ENCODE measurements at regions not wholly inside any gene's neighbourhood (a gene's known extent, or its start where the extent isn't known, plus 50 kb on each side); places are given as distances from the start of the nearest gene placed in this dataset.
"Not testable (repeated sequence)": the region's sequence is repeated elsewhere in the genome, so short reads cannot be mapped to it uniquely, and the experiment has no call there.

DNA sequence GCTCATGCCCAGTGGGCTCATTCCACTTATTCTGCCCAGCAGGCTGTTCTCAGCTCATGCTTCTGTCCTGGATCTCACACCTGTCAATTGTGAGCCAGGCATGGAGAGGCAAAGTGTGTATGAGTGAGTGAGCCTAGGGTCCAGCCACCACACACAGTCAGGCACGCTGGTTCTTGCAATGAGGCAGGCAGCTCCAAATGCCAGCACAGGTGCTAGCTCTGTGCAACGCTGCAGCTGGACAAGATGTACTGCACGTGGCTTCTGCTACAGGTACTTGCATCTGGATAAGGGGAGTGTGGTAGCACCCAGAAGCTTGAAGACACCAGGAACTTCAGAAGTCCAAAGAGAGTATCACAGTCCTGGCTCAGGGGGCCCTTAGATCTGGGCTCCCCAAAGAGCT is 1249.4 kb upstream of the IGFBP7 start:
- DNase-seq, result no peak

DNA sequence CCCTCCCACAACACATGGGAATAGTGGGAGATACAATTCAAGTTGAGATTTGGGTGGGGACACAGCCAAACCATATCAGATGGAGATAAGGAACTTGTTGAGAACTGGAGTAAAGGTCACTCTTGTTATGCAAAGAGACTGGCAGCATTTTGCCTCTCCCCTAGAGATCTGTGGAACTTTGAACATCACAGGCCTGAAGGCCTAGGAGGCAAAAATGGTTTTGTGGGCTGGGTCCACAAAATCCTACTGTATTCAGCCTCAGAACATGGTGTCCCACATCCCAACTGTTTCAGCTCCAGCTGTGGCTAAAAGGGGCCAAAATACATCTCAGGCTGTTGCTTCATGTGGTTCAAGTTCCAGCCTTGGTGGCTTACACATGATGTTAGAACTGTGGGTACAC is 1247.8 kb upstream of the IGFBP7 start:
- DNase-seq, result no peak

DNA sequence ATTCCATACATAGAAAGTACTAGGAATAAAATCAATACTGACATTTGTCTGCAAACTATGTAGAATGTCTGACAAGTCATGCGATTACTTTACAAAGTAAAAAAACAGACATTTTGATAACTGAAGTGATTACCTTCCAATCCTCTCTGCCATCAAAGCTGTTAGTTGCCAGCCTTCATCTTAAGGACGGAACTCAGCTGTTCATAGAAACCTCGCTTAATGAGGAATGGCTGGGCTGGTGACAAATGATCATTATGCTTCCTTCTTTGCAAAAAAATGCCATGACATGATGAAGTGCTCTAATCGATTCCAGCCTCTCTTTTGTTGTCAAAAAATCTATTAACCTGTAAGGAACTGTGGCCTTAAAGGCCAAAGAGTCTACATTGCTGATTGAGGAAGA is 1214.9 kb upstream of the IGFBP7 start:
- no peak for DNase-seq

DNA sequence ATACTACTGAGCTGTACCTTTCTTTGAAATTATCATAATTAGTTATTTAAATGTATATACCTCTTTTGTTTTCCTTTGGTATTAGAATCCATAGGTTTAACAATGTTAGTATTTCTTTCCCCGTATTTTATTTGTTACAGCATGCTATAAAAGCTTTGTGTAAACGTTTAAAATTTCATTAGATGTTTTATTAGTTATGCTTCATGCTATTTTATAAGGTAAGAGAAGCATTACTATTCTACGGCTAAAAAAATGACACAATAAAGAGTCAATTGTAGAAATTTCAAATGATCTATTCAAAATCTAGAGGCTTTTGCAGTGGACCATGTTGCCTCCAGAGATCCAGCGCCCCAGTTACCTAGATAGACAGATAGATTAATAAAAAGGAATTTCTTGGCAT is 1203.3 kb upstream of the IGFBP7 start:
- no peak for DNase-seq

DNA sequence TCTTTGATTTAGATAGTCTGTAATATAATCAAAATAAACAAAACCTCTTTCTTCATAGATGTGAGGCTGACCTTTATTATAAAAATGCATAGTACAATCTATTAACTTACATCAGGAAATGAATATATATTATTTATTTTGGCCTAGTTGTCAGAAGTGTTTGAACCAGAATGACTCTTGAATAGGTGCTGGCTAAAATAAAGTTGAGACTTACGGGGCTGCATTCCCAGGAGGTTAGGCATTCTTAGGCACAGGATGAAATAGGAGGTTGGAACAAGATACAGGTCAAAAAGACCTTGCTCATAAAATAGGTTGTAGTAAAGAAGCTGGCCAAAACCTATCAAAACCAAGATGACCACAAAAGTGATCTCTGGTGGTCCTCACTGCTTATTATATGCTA is 1193.3 kb upstream of the IGFBP7 start:
- no peak for DNase-seq

DNA sequence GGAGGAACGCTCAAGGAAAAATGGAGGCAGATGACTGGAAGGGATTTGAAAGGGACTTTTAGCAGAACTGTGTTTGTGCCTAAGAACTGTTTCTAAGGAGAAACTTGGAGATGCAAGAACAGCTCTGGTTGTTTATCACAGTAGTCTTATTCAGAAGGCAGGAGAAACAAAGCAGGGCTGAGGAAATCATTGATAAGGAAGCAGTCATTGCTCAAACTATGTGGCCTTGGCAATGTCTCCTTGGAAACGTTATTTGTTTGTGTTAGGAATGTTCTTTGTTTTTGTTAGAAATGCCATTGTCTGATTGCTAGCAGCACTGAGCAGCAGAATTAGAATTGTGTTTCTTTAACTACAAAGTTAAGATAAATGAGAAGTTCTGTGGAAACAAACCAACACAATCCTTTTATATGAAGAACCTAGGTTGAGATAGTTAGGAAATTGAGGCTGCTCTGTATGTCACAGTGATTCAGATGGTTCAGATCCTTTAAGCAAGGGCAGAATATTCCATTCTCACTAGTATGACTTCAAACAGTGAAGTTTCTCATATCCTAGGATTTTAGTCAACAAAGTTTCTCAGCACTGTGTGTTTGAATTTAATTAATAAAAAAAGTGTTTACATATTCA is 1191.3 kb upstream of the IGFBP7 start:
- peak; percentile 24 for DNase-seq

DNA sequence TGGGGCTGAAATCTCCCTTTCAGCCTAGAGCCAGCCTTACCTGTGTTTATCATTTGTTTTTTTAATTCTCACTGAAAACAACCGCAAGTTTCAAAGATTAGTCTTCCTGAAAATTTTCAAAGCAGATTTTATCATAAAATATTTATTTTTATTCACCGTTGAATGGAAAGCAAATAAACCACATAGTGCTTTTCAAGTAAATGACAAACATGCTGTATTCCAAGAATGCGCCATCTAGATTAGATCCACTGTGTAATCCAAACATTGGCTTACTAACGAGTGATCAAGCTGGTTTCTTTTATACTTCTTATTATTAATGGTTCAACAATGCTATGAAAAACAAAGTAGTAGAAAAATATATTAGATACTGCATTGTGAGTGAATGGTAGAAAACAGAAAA is 1176.2 kb upstream of the IGFBP7 start:
- DNase-seq, result no peak

DNA sequence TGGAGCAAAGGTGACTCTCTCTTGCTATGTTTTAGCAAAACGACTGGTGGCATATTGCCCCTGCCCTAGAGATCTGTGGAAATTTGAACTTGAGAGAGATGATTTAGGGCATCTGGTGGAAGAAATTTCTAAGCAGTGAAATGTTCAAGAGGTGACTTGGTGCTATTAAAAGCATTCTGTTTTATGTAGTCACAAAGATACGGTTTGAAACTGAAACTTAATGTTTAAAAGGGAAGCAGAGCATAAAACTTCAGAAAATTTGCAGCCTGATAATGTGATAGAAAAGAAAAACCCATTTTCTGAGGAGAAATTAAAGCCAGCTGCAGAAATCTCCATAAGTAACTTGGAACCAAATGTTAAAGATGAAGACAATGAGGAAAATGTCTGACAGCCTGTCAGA is 1170.7 kb upstream of the IGFBP7 start:
- not testable (repeated sequence) for DNase-seq

DNA sequence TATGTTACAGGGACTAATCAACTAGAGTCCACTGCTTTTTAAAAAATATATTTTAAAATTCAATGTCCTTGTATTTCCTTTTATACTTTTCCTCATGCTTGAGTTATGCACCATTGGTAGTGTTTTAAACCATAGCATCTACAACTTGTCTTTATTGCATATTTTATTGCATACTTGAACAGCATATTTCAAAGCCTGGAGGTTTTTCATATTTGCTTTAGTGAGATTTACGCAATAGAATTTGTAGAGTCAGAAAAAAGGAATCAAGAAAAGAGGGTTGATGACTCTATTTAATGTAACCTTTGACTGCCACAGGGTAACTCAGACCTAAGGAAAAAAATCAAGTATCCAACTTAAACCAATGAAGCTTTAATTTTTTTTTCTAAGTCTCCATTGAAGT is 1165.7 kb upstream of the IGFBP7 start:
- peak; percentile 0 for DNase-seq

DNA sequence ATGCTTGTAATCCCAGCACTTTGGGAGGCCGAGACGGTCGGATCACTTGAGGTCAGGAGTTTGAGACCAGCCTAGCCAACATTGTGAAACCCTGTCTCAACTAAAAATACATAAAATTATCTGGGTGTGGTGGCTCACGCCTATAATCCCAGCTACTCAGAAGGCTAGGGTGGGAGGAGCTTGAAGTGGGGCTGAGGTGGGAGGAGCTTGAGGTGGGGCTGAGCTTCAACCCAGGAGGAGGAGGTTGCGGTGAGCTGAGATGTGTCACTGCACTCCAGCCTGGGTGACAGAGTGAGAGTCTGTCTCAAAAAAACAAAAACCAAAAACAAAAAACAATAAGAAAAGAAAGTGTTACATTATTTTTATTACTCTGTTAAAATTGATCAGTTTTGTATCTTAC is 1164.4 kb upstream of the IGFBP7 start:
- no peak for DNase-seq

DNA sequence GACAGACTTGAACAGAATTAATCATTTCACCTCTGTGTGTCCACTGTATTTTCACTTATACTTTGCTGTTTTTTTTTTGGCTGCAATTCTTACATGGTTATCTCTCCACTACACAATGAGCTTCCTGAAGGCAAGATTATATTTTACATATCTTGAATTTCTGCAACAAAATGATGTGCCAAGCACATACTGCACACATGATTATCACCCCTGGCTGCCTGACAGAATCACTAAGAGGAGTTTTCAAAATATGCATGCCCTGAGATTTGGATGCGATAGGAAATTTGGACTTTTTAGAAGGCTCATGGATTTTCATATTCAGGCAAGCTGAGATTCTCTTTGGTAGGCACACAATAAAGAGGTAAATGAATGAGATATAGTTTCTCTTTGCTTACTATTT is 1162.1 kb upstream of the IGFBP7 start:
- DNase-seq, result no peak

DNA sequence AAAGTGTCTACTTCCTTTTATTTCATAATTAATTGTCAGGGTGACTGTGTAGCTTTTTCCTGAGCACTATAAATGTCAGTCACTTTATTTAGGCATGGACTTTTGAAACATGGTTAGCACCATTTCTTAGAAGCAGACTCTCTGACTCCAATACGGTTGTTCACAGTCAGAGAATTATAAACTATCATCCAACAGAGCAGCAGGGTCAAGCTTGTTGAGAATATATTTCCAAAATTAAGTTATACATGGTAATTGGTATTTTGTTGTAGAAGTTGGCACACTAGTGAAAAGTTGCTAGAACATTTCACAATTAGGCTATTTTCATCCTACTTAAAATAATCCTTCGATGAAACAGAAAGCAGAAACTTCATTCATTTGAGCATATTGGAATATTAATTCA is 1155.5 kb upstream of the IGFBP7 start:
- DNase-seq, result no peak

DNA sequence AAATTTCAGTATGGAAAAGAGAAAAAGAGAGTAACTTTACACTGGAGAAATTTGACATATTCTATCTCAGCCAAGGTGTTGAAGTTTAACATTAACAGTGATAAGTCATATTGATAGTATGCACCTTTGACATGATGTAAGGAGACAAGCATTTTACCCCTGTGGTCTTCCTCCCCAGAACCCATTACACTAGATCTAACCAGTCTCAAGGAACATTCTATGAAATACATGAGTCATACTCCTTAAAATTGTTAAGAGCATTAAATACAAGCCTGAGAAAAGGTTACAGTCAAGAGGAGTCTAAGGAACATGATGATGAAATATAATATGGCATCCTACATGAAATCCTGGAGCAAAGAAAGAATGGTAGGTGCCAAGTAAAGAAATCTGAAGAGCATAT is 1151.3 kb upstream of the IGFBP7 start:
- no peak for DNase-seq

DNA sequence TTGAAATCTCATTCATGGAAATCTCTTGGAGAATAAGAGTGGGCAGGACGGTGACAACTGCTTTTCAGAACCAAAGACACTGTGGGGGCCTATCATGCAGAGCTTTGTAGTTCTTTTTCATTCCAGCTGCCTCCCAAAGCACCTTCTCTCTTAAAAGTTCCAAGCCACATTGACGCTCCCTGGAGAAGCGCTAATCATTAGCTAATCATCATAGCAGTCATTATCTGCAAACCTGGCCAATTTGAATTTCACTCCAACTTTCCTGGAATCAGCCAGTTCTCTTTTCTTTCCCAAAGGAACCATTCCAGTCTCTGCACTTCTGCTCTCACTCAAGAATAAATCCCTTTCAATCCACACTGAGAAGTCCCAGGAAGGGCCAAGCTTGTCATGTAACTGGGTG is 1144.1 kb upstream of the IGFBP7 start:
- DNase-seq, result no peak

DNA sequence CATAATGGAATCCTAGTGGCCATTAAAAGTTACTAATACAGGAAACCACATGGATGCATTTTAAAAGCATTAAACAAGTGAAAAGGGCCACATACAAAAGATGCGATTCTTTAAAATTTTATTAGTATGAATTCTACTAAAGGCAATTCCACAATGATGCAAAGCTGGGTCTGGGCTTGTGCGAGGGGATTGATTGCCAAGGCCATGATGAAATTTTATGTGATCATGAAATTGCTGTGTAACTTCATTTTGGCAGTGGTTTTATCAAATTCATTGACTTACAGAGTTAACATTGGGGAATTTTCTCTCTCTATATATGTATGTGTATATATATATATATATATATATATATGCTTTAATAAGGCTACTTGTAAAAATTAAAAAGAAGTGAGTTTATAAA is 1142.5 kb upstream of the IGFBP7 start:
- DNase-seq, result no peak

DNA sequence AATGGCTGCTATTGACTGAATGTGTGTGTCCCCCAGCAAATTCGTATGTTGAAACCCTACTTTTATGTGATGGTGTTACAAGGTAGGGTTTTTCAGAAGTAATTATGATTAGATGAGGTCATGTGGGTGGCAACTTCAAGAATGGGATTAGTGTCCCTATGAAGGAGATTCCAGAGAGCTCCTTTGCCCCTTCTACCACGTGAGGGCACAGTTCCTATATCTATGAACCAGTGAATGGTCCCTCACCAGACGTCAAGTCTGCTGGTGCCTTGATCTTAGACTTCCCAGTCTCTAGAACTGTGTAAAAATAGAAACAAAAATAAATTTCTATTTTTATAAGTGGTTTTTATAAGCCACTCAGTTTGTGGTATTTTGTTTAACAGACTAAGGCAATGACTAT is 1137.6 kb upstream of the IGFBP7 start:
- DNase-seq, result peak; percentile 5

DNA sequence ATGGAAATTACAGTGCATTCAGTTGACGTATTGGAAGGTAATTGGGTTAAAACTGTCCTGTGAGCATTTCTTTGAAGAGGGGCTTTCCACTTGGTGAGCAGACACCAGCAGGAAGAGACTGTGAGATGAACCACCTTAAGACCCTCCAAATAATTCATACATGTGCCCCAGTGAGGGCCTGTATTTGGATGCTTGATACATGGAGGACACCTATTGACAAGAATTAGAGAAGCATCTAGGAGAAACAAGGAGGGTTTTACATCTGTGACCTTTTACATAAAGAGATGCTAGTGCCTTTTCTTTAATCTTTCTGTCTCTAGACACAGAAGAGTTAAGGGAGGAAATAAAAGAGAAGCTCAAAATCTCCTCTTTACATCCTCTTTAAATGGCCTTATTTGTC is 1115.3 kb upstream of the IGFBP7 start:
- DNase-seq, result no peak

DNA sequence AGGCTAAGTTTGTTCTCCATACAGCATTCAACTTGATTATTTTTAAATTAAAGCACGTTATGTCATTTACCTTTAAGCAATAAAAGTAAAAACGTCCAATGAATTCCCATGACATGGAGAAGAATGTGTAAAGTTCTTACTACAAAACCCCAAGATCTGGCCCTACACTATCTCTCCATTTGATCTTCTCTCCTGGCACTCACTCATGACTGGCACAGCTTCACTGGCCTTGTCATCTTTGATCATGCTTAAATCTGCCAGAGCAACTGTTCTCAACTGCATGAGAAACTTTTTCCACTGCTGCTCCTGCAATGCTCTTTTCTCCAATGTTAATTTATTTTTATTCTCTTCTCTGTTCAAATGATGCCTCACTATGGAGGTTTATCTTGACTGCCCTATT is 1109.0 kb upstream of the IGFBP7 start:
- no peak for DNase-seq

DNA sequence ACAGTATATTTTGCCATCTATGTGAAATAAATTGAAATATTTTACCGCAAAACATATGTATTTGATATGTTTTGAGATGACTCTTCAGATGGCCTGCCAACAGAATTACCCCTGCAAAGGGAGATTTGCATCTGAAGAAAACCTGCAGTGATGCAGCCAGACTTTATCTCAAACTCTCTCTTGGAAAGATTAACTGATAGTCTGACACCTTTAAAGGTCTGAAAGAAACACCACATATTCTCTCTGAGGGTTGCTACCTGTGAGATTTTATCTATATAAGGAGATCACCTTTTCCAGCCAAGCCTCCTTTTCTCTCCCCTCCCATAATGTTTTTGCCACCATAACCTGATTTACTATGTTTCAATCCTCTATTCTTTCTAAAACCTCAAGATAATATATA is 1106.3 kb upstream of the IGFBP7 start:
- no peak for DNase-seq

DNA sequence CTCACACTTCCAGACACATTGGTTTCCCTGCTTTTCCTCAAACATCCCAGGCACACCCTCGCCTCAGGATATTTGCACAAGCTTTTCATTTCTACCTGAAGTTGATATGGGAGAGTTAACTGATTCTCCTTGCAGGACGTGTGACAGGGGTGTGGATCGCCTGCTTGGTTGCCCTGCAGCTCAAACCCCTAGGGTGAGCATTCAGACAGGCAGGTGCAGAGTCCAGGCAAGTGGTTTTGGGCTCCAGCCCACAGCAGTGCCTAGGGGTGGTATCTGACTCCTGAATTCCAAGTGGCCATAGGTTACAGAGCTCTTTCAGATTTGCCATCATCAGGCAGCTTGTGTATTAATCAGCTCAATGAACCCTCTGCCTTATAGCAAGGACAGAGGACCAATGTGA is 1104.2 kb upstream of the IGFBP7 start:
- no peak for DNase-seq

DNA sequence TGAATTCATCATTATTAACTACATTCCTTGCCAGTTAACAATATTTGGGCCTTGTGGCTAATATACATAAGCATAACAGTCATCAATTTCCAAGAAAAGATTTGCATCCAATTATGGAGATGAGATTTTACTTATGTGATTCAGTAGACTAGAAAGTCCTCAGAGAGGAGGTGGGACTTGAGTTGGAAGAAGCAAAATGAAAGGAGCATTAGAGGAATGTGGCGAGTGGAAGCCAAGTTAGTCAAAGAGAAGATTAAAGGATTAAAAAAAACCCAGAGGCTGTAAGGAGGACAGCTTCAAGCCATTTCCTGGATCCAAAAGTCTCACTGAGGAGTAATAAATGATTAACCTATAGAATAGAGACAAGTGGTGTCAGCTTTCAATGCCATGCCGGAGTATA is 1099.4 kb upstream of the IGFBP7 start:
- DNase-seq, result no peak

DNA sequence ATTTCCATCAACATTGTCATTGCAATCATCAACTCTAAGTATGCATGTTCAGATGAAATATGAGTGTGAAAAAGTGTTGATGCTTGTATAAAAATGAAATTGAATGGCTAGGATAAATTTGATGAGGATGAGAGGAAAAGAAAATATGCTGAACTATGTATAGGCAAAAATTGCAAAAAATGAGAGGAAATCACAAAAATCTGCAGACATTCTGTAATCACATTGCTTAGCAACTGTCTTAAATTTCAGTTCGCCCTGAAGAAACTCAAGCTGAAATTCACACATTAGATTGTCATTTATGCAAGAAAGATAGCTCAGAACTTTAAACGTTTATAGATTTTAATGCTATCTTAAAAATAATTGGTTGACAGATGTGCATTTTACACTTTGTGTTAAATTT is 1098.8 kb upstream of the IGFBP7 start:
- DNase-seq, result no peak

DNA sequence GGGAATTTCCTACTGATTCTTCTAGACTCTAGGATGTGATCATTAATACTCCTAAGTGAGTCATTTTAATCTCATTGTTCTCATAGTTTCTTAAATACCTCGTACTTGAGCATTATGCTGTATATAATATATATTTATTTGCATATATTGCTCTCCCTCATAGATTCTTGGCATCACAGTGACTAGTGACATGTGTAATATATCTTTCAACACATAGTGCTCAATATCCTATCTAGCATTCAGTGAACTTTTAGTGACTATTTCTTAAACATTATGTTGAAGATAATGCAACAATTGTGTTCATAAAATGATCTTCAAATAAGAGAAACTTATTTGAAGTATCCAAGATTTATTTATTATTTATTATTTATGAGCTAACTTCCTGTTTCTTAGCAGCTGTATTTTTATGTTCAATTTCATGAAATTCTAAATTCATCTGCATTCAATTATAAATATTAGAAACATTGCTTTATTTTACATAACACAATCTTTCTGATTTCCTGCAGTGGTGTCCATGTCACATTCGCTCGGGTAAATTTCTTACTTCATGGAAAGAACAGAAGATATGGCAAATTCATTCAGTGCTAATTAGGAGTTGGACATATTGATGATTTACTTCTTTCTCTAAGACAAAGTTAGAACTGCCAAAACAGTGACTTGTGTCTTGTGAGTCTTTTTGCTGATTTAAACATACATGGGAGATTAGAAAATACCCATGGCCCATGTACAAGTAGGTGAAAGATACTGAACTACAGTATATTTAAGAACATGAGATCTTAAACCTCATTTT is 1095.5 kb upstream of the IGFBP7 start:
- DNase-seq, result no peak

DNA sequence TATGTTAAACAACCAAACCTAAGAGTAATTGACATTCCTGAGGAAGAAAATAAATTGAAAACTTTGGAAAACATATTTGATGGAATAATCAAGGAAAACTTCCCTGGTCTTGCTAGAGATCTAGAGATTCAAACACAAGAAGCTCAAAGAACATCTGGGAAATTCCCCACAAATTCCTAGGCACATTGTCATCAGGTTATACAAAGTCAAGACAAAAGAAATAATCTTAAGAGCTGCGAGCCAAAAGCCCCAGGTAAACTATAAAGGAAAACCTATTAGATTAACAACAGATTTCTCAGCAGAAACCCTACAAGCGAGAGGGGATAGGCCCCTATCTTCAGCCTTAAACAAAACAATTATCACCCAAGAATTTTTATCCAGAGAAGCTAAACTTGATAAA is 1082.0 kb upstream of the IGFBP7 start:
- no peak for DNase-seq

DNA sequence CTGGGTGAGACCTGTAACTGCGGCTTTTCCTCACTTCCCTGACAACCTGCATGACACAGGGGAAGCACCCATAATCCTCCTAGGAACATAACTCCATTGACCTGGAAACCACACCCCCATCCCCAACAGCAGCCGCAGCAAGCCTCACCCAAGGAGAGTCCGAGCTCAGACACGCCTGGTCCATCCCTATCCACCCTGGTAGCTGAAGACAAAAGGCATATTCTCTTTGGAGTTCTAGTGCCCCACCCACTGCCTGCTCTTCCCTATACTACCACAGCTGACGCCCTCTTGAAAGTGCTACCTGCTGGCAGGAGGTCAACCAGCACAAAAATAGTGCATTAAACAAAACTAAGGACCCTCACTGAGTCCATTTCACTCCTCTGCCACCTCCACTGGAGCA is 1080.9 kb upstream of the IGFBP7 start:
- no peak for DNase-seq

Measured in fibroblast of skin of back (primary cell).